Cardiac fibroblast (primary cell): ENCODE measurements at regions not wholly inside any gene's neighbourhood (a gene's known extent, or its start where the extent isn't known, plus 50 kb on each side); places are given as distances from the start of the nearest gene placed in this dataset.

Experiments
- DNase-seq, 2 donors: peaks; one replicate each; pipeline versions ENCODE4 v3.0.0 to v3.0.0-alpha.2; 2010; ENCODE audit warnings: low read depth in 2 of 2
- H3K4me3 ChIP-seq, 2 donors: replicated peaks in 1 of 2; 1 replicate in 1 of 2; 2 replicates in 1 of 2; pipeline ENCODE4 v1.5.1; 2011; ENCODE audit warnings: low read depth in 2 of 2, low read length in 2 of 2, mild to moderate bottlenecking in 2 of 2, moderate library complexity in 1 of 2
- CTCF ChIP-seq: IDR thresholded peaks from one replicate; pipeline ENCODE4 v1.5.1; 2011; ENCODE audit warnings: low read depth, mild to moderate bottlenecking, low read length, inconsistent platforms

DNA sequence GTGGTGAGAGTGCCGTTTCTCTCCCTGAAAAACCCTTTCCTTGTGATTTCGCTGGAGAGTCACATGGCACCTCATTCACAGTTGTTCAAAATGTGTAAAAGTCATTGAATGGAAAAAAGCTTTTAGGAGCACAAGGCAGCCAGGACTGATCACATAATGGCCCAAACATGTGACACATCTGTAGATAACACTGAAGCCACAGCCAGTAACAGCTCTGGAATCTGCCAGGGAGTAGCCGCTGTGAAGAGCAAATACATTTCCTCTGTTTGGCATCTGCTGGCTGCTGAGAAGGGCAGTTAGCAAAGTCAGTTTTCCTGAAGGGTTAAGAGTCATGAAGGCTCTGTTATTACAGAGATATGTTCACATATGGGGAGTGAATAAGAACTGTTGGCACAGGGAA lies 271.8 kb downstream of the NNT start:
- no peak for TF ChIP-seq CTCF
- DNase-seq = peak; percentile 70 to 77
- H3K4me3 ChIP-seq = no peak overlapping the region

DNA sequence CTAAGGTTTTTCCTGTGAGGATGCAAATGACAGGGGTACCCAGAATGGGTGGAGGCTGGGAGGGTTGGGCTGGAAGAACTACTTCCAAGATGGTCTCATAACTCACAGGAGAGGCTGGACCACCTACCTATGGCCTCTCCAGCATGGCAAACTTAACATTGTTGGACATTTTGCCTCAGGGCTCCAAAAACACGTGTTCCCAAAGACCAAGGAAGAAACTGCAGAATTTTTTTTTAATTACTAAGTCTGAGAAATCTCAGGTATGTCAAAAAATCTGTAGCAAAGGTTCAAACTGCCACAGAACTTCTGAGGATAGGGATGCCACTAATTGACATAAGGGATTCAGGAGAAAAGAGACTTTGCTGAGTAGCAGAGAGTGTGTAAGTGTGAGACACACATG lies 270.8 kb downstream of the NNT start:
- no peak for TF ChIP-seq CTCF
- no peak overlapping the region for H3K4me3 ChIP-seq
- no peak for DNase-seq

DNA sequence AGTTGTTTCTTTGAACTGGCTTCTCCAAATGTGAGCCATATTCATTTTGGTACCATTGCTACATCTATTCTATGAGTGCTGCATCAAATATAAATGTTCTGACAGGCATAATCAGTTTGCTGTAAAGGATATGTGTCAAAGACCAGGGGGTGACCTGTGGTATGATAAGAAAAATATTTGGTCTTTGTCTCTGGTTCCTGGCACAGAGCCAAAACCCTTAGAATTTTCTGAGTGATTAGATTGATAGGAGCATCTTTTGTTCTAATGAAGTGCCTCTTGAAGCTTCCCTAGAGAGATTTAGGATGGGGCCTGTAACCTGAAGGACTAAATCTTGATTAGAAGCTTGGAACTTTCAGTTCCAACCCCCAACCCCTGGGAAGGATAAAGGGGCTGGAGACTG lies 256.3 kb downstream of the NNT start:
- TF ChIP-seq CTCF = no peak
- no peak for DNase-seq
- H3K4me3 ChIP-seq = no peak overlapping the region

DNA sequence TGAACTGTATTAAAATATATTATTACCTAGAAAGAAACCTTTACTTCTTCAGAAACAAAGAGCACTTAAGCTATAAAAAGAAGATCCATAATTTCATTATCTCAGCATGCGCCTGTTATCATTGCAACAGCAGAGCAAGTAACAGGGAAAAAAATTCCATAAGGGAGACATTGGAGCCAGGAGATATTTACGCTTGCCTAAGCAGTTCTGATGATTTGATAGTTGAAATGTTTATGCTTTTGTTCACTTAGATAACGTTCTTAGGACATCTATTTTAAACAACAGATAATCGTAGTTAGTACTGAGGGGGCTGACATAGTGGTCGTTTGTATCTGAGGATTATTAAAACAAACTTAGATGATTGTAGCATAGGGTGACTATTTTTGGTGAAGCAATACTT lies 252.5 kb downstream of the NNT start:
- TF ChIP-seq CTCF = no peak
- H3K4me3 ChIP-seq = no peak overlapping the region
- no peak for DNase-seq

DNA sequence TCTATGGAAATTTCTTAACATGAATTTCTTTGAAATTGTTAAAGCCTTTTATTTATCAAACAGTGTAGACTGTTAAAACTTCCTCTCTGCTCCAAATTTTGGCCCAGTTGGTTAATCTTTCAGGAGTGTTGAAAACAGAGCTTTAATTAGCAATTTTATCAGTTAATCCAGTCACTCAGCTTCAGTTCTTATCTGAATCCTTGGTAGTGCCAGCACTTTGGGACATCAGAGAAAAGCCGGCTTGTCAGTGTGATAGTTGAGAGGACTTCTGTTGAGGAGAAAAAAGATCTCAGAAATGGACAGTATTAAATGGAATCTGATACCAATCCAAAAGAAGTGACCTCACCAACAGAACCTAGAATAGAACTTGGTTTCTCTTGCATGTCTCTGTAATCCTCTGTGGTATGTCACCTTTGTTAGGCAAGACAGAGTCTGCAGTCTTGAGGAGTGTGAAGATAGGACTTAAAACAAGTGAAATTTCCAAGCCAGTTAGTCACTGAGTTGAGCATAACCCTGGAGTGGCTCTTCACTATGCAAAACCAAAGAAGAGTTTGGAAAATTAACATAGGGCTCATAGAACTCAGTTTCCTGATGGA lies 251.8 kb downstream of the NNT start:
- H3K4me3 ChIP-seq = no peak overlapping the region
- peak; percentile 32 to 35 for DNase-seq
- no peak for TF ChIP-seq CTCF

DNA sequence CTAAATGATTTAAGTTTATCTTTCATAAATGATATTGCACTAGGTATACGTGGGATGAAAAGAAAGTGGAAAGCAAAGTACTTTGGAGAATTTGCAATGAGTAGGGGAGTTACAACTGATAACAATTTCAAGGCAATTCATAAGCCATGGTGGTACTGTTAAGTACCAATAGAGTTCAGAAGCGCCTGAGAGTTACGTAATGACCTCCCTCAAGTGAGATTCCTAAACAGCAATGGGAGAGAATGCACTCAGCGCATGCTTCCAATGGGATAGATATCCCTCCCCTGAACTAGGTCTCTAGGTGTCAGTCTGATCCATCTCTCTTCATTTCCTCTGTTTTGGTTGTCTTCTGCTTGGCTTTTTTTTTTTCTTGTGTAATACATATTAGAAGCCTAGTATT lies 249.3 kb downstream of the NNT start:
- no peak for TF ChIP-seq CTCF
- DNase-seq = no peak
- H3K4me3 ChIP-seq = no peak overlapping the region

- TF ChIP-seq CTCF = no peak
- no peak for DNase-seq
- no peak overlapping the region for H3K4me3 ChIP-seq
Measured at GRCh38 chr5:43851741-43852140, 248.8 kb downstream of the NNT start.
